A673 (cell line): ENCODE measurements at regions not wholly inside any gene's neighbourhood (a gene's known extent, or its start where the extent isn't known, plus 50 kb on each side); places are given as distances from the start of the nearest gene placed in this dataset.

Source experiments
- EZH2 ChIP-seq: fragments of 200-600 bp; sonication (generic); IDR thresholded peaks from 2 replicates; pipeline ENCODE4 v1.6.1; 2017; ENCODE audit warnings: borderline replicate concordance, low read depth, mild to moderate bottlenecking, mixed read lengths, antibody characterized with exemption, low read length; ENCODE audit not compliant: poor library complexity, severe bottlenecking
- TF ChIP-seq, protein P1 (sequence below): fragments of 300-800, 200-600 bp; sonication (generic); conservative IDR thresholded peaks from 2 replicates; pipeline ENCODE4 v1.5.1; 2017; ENCODE audit warnings: low read depth, mild to moderate bottlenecking, antibody characterized with exemption, low read length, moderate library complexity, mixed read lengths

DNA sequence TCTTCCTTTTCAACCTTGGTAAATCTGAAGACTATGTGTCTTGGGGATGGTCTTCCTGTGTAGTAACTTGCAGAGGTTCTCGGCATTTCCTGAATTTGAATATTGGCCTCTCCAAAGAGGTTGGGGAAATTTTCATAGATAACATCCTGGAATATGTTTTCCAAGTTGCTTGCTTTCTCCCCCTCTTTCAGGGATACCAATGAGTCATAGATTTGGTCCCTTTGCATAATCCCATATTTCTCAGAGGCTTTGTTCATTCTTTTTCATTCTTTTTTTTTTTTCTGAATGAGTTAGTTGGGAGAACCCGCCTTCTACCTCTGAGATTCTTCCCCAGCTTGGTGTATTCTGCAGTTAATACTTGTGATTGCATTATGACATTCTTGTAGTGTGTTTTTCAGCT lies 549.2 kb upstream of the AMOT start:
- TF ChIP-seq, protein P1, sequence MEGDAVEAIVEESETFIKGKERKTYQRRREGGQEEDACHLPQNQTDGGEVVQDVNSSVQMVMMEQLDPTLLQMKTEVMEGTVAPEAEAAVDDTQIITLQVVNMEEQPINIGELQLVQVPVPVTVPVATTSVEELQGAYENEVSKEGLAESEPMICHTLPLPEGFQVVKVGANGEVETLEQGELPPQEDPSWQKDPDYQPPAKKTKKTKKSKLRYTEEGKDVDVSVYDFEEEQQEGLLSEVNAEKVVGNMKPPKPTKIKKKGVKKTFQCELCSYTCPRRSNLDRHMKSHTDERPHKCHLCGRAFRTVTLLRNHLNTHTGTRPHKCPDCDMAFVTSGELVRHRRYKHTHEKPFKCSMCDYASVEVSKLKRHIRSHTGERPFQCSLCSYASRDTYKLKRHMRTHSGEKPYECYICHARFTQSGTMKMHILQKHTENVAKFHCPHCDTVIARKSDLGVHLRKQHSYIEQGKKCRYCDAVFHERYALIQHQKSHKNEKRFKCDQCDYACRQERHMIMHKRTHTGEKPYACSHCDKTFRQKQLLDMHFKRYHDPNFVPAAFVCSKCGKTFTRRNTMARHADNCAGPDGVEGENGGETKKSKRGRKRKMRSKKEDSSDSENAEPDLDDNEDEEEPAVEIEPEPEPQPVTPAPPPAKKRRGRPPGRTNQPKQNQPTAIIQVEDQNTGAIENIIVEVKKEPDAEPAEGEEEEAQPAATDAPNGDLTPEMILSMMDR: no peak
- no peak for TF ChIP-seq EZH2
